Naive thymus-derived CD8-positive, alpha-beta T cell (primary cell): ENCODE measurements at regions not wholly inside any gene's neighbourhood (a gene's known extent, or its start where the extent isn't known, plus 50 kb on each side); places are given as distances from the start of the nearest gene placed in this dataset.

ENCODE experiments used
- ATAC-seq, 2 donors: fragments of 150-1000 bp; cut with Tn5 transposase in 1 of 2; sonication (Bioruptor Pico), chemical (Tn5 transposase) in 1 of 2; 1 replicate in 1 of 2; 2 replicates in 1 of 2; pipeline ENCODE4 v1.10.0; 2021; ENCODE audit warnings: mild to moderate bottlenecking in 2 of 2, moderate library complexity in 2 of 2
- POLR2A ChIA-PET: fragments of 350-600 bp; sonication (Branson Sonifier 250); formaldehyde crosslinking; loops from one replicate; lab custom pipeline; 2021; ENCODE audit warnings: antibody characterized with exemption; lab: Charles Lee
- DNase-seq, 10 donors: peaks; one replicate each; pipeline versions ENCODE4 v3.0.0 to v3.0.0-alpha.2; 2020 to 2022
- H3K27ac Mint-ChIP-seq, 10 donors: one replicate each; pipeline ENCODE4 v1.8.0; 2020 to 2022; ENCODE audit warnings: mild to moderate bottlenecking in 10 of 10, mixed read lengths in 10 of 10, moderate library complexity in 4 of 10, inconsistent platforms in 1 of 10
- H3K27me3 Mint-ChIP-seq, 5 donors: one replicate each; pipeline ENCODE4 v1.8.0; 2021 to 2022; ENCODE audit warnings: mixed read lengths in 5 of 5
- H3K36me3 Mint-ChIP-seq, 3 donors: one replicate each; pipeline ENCODE4 v1.8.0; 2020 to 2022; ENCODE audit warnings: mixed read lengths in 3 of 3, mild to moderate bottlenecking in 2 of 3, inconsistent platforms in 1 of 3
- H3K4me1 Mint-ChIP-seq, 4 donors: one replicate each; pipeline ENCODE4 v1.8.0; 2021 to 2022; ENCODE audit warnings: mixed read lengths in 4 of 4
- H3K4me3 Mint-ChIP-seq, 10 donors: one replicate each; pipeline ENCODE4 v1.8.0; 2020 to 2022; ENCODE audit warnings: mild to moderate bottlenecking in 10 of 10, mixed read lengths in 10 of 10, moderate library complexity in 6 of 10, inconsistent platforms in 1 of 10
- H3K9me3 Mint-ChIP-seq, 9 donors: one replicate each; pipeline ENCODE4 v1.8.0; 2020 to 2022; ENCODE audit warnings: mixed read lengths in 9 of 9, mild to moderate bottlenecking in 3 of 9, inconsistent platforms in 1 of 9, moderate library complexity in 1 of 9

- ATAC-seq (no peak), DNase-seq (no peak)
- H3K36me3 Mint-ChIP-seq, result no peaks in the 10 kb centered on the region
- no peak overlapping the region for H3K4me3 Mint-ChIP-seq
- no peaks in the 10 kb centered on the region for H3K4me1 Mint-ChIP-seq
- H3K27me3 Mint-ChIP-seq, result peaks cover 0 to 2% (median 0%) of the 10 kb centered on the region in 5 donors
- POLR2A ChIA-PET, result no interaction called here
- H3K27ac Mint-ChIP-seq, result no peak overlapping the region
- no peaks in the 10 kb centered on the region for H3K9me3 Mint-ChIP-seq
Measured at GRCh38 chr12:89075880-89076540, 276.3 kb downstream of the DUSP6 start.

DNA sequence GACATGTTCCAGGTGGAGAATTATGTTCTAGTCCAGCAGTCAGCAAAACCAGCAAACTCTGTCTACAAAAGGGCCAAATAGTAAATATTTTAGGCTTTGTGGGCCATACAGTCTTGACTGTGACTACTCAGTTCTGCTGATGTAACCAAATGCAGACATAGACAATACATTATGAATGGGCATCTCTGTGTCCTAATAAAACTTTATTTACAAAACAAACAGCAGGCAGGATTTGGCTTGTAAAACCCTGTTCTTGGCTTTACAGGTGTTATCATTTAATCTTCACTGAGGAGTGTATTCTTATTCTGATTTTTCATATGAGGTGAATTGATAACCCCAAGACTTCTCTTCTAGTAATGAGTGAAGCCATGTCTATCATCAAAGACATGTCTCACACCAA is 278.6 kb downstream of the DUSP6 start:
- Mint-ChIP-seq H3K27ac (no peak overlapping the region), H3K27me3 (no peaks in the 10 kb centered on the region), H3K9me3 (no peaks in the 10 kb centered on the region), H3K36me3 (no peaks in the 10 kb centered on the region), H3K4me1 (no peaks in the 10 kb centered on the region), H3K4me3 (no peak overlapping the region)
- POLR2A ChIA-PET, result no interaction called here
- no peak for DNase-seq
- ATAC-seq, result no peak

DNA sequence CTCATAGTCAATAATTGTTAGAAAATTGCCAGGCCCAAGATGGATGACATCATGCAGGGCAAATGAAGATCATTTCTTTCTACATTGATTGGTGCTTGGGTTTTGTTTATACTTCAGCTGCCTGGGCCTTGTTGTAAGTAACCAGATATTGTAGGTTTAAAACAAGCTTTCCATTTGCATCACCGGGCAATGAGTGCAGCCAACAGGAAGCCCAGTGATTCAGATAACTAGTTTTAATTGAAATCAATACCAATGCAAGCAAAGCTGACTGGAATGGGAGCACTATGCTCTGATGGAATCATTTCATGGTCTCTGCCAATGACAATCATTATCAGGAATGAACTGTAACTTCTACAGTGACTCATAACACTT is 279.3 kb downstream of the DUSP6 start:
- no peak overlapping the region for H3K4me3 Mint-ChIP-seq
- POLR2A ChIA-PET, result no interaction called here

DNA sequence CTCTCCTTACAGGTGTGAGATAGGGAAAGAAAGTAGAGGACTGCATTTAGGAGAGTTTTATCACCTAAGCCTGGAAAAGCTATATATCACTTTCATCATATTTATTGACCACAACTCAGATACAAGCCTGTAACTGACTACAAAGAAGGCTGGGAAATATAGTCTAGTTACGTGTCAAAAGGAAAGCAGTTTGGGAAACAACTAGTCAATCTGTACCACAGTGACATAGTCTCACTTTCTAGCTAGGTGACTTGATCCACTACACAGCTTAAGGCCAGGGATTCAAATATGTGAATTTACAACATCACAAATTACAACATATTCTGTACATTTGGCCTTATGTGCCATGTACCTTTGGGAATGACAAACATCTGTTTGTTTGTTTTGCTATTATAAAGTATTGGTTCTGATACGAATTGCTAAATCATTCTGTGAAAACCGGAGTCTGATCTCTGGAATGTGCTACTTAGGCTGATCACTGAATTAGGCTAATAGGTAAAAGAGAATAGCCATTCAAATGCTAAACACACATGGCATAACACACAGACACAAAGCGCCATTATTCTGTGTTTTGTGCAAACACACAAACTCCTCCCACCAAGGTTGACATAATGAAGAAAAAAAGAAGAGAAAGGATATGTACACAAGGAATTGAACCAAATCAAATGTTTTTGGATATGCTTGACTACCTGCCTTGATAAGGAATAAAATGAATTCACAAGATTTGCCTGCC is 279.8 kb downstream of the DUSP6 start:
- Mint-ChIP-seq H3K36me3 (no peaks in the 10 kb centered on the region), H3K4me3 (no peak overlapping the region), H3K27me3 (no peaks in the 10 kb centered on the region), H3K9me3 (no peaks in the 10 kb centered on the region), H3K4me1 (no peaks in the 10 kb centered on the region), H3K27ac (no peak overlapping the region)
- POLR2A ChIA-PET, result no interaction called here
- no peak for DNase-seq
- ATAC-seq, result no peak

More for the DNA sequence above, 279.3 kb downstream of the DUSP6 start:
- H3K9me3 Mint-ChIP-seq, result no peaks in the 10 kb centered on the region
- H3K27me3 Mint-ChIP-seq, result no peaks in the 10 kb centered on the region
- H3K27ac Mint-ChIP-seq, result no peak overlapping the region
- ATAC-seq (no peak), DNase-seq (no peak)
- H3K36me3 Mint-ChIP-seq, result no peaks in the 10 kb centered on the region
- H3K4me1 Mint-ChIP-seq, result no peaks in the 10 kb centered on the region

DNA sequence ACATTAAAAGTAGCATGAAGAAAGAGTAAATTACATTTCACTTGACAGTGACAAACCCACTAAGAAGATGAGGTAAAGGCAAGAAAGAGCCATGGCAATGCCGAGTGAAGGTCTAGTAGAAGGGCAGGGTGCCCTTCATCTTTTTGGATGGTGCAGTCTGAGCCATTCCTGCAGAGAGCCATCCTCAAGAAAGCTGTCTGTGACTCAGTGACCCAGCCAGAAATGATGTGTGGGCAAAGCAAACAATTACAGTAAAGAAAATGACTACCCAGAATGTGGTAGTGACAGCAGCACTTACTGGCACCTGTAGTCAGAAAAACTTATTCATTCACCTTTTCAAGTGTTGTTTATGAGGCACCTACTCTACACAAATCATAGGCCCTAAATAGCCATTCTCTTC is 281.7 kb downstream of the DUSP6 start:
- Mint-ChIP-seq H3K27me3 (peaks cover 0 to 7% (median 0%) of the 10 kb centered on the region in 5 donors), H3K4me3 (no peak overlapping the region), H3K27ac (no peak overlapping the region), H3K36me3 (no peaks in the 10 kb centered on the region), H3K4me1 (no peaks in the 10 kb centered on the region), H3K9me3 (no peaks in the 10 kb centered on the region)
- ATAC-seq (no peak), DNase-seq (no peak)
- POLR2A ChIA-PET, result no interaction called here

GRCh38 chr12:89069431-89069830 is 282.9 kb downstream of the DUSP6 start:
- POLR2A ChIA-PET, result no interaction called here

DNA sequence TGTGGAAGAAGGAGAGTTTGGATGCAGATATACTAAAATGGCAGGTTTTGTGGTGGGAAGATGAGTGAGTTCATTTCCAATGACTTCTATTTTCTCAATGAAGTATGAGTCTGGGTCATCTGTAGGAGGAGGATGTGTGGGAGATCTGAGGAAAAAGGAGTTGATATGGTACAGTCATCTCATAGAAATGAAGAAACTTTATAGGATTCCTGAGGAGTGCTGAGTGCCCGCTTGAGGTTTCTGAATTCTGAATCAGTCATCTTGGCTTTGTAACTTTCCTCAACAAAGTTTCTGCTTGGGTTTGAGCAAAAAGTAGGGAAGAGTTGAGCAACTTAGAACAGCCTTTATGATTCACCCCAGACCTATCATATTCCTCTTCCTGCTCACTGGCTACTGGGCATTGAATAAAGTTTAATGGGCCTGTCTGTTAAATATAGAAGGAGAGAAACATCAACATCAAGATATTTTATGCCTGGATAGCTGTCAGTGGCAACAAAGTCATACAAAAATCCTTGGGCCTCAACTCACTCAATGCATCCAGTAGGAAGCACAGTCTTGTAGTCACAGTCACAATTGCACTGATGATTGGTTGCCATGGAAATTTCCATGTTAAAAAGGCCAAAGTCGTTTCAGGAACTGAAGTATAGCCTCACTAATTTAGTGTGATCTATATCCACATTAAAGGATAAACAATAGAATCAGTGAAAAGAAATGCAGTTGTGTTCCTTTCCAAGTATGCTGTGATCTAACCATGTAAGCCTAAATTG is 284.7 kb downstream of the DUSP6 start:
- no peaks in the 10 kb centered on the region for H3K36me3 Mint-ChIP-seq
- H3K27ac Mint-ChIP-seq, result no peak overlapping the region
- no peak overlapping the region for H3K4me3 Mint-ChIP-seq
- H3K4me1 Mint-ChIP-seq, result no peaks in the 10 kb centered on the region
- peaks cover 0 to 11% (median 5%) of the 10 kb centered on the region in 5 donors for H3K27me3 Mint-ChIP-seq
- no peaks in the 10 kb centered on the region for H3K9me3 Mint-ChIP-seq
- POLR2A ChIA-PET, result no interaction called here
- DNase-seq (no peak), ATAC-seq (no peak)

More at GRCh38 chr12:89069431-89069830, 282.9 kb downstream of the DUSP6 start:
- peaks cover 0 to 11% (median 5%) of the 10 kb centered on the region in 5 donors for H3K27me3 Mint-ChIP-seq
- H3K27ac Mint-ChIP-seq, result no peak overlapping the region
- H3K36me3 Mint-ChIP-seq, result no peaks in the 10 kb centered on the region
- no peak for DNase-seq
- H3K9me3 Mint-ChIP-seq, result no peaks in the 10 kb centered on the region
- no peaks in the 10 kb centered on the region for H3K4me1 Mint-ChIP-seq
- H3K4me3 Mint-ChIP-seq, result no peak overlapping the region
- no peak for ATAC-seq

- POLR2A ChIA-PET, result no interaction called here
- no peak overlapping the region for H3K27ac Mint-ChIP-seq
- ATAC-seq, result no peak
Measured at GRCh38 chr12:89064780-89065179, 287.5 kb downstream of the DUSP6 start.

DNA sequence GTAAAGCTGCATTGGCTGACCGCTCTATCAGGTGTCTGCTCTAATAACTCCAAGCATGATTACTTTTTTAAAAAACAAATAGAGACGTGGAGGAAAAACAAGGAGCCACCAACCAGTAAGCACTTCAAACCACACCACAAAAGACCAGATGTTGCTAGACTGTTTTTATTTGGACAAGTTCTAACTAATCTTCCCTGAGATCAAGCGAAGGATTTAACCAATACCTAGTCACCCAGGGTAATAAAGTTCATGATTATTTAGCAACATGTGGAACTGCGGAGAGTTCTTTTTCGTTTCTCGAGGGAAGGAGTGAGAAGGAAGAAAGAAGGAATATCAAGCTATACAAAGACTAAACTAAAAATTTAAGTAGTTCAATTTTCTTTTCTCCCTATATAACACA is 288.1 kb downstream of the DUSP6 start:
- DNase-seq (no peak), ATAC-seq (no peak)
- no peaks in the 10 kb centered on the region for H3K36me3 Mint-ChIP-seq
- H3K9me3 Mint-ChIP-seq, result no peaks in the 10 kb centered on the region
- POLR2A ChIA-PET, result no interaction called here
- H3K27ac Mint-ChIP-seq, result no peak overlapping the region
- H3K4me1 Mint-ChIP-seq, result no peaks in the 10 kb centered on the region
- peaks cover 0 to 11% (median 7%) of the 10 kb centered on the region in 5 donors for H3K27me3 Mint-ChIP-seq
- no peak overlapping the region for H3K4me3 Mint-ChIP-seq

More at GRCh38 chr12:89064780-89065179, 287.5 kb downstream of the DUSP6 start:
- H3K4me3 Mint-ChIP-seq, result no peak overlapping the region
- H3K36me3 Mint-ChIP-seq, result no peaks in the 10 kb centered on the region
- peaks cover 0 to 11% (median 7%) of the 10 kb centered on the region in 5 donors for H3K27me3 Mint-ChIP-seq
- no peak for DNase-seq
- H3K4me1 Mint-ChIP-seq, result no peaks in the 10 kb centered on the region
- no peaks in the 10 kb centered on the region for H3K9me3 Mint-ChIP-seq

DNA sequence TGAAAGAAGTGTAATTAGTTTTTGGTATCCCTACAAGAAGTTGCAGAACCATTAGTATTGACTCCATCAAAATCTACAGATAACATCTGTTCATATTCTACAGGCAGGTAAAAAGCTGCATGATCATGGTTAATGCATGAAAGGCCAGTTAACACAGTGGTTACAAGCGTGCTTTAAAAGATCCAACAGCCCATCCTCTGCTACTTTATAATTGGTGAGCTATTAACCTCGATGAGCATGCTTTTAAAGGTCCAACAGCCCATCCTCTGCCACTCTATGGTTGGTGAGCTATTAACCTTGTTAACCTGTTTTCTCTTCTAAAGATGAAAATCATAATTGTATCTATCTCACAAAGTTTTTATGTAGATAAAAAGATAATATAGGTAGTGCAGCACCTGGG is 289.3 kb downstream of the DUSP6 start:
- POLR2A ChIA-PET, result no interaction called here
- H3K36me3 Mint-ChIP-seq, result no peaks in the 10 kb centered on the region
- ATAC-seq (no peak), DNase-seq (no peak)
- H3K4me1 Mint-ChIP-seq, result no peaks in the 10 kb centered on the region
- peaks cover 0 to 11% (median 7%) of the 10 kb centered on the region in 5 donors for H3K27me3 Mint-ChIP-seq
- no peaks in the 10 kb centered on the region for H3K9me3 Mint-ChIP-seq
- no peak overlapping the region for H3K4me3 Mint-ChIP-seq
- no peak overlapping the region for H3K27ac Mint-ChIP-seq

GRCh38 chr12:89059721-89060541 is 292.4 kb downstream of the DUSP6 start:
- no peak for DNase-seq
- ATAC-seq, result no peak
- peaks cover 0 to 8% (median 4%) of the 10 kb centered on the region in 5 donors for H3K27me3 Mint-ChIP-seq
- H3K4me3 Mint-ChIP-seq, result no peak overlapping the region
- H3K27ac Mint-ChIP-seq, result no peak overlapping the region
- no peaks in the 10 kb centered on the region for H3K36me3 Mint-ChIP-seq
- H3K9me3 Mint-ChIP-seq, result no peaks in the 10 kb centered on the region
- H3K4me1 Mint-ChIP-seq, result no peaks in the 10 kb centered on the region
- POLR2A ChIA-PET, result no interaction called here

- Mint-ChIP-seq H3K27me3 (peaks cover 0 to 1% (median 0%) of the 10 kb centered on the region in 5 donors), H3K4me3 (no peak overlapping the region), H3K27ac (no peak overlapping the region), H3K36me3 (no peaks in the 10 kb centered on the region), H3K9me3 (peaks cover 0 to 1% (median 0%) of the 10 kb centered on the region in 9 donors), H3K4me1 (no peaks in the 10 kb centered on the region)
- no peak for DNase-seq
- ATAC-seq, result no peak
- POLR2A ChIA-PET, result no interaction called here
Measured at GRCh38 chr12:89059056-89059455, 293.2 kb downstream of the DUSP6 start.
